Breast epithelium (tissue), 3 donors: ENCODE measurements at regions not wholly inside any gene's neighbourhood (a gene's known extent, or its start where the extent isn't known, plus 50 kb on each side); places are given as distances from the start of the nearest gene placed in this dataset.

Experiments
- POLR2A ChIP-seq: fragments of 450-650 bp; IDR thresholded peaks from one replicate; pipeline ENCODE4 v1.6.1; 2016; ENCODE audit warnings: antibody characterized with exemption, mild to moderate bottlenecking, moderate library complexity
- POLR2AphosphoS5 ChIP-seq, 3 donors: sonication (generic); formaldehyde crosslinking; IDR thresholded peaks; one replicate each; pipeline ENCODE4 v1.6.1; 2017; ENCODE audit warnings: antibody characterized with exemption in 3 of 3

DNA sequence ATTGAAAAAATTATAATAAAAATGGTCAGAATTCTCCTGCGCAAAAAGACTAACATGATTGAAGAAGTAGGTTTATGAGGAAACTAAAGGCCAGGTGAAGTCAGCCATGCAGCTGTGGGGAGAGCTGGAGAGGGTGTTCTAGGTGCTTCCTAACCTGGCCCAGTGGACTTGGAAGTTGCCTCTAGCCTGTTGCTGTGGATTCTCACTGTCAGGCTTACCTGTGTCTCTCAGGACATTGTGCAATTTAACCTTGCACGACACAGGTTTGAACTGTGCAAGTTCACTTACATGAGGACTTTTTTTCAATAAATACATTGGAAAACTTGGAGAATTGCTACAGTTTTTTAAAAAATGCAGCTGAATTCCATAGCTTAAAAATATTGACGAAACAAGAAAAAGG, 266.4 kb downstream of the CXCL12 start:
- TF ChIP-seq POLR2A, result no peak
- no peak for TF ChIP-seq POLR2AphosphoS5 (IDR thresholded peaks at IDR 0.05)
